RWPE2 (cell line): ENCODE measurements at regions not wholly inside any gene's neighbourhood (a gene's known extent, or its start where the extent isn't known, plus 50 kb on each side); places are given as distances from the start of the nearest gene placed in this dataset.

Source experiments
- ATAC-seq: fragments of 200-7000 bp; cut with Tn5 transposase; 3 replicates; pipeline ENCODE4 v1.9.1; 2021; ENCODE audit warnings: low read depth
- DNase-seq: peaks from one replicate; pipeline ENCODE4 v3.0.0-alpha.2; 2020; ENCODE audit warnings: low spot score
- H3K27ac ChIP-seq: fragments of 450-650 bp; 2 replicates; pipeline ENCODE4 v1.5.1; 2017; ENCODE audit warnings: mild to moderate bottlenecking; ENCODE audit not compliant: poor library complexity, severe bottlenecking
- H3K27me3 ChIP-seq: fragments of 250-450 bp; sonication (Bioruptor Pico); 2 replicates; pipeline ENCODE4 v1.5.1; 2021; ENCODE audit warnings: mild to moderate bottlenecking, moderate library complexity; ENCODE audit not compliant: insufficient read depth, poor library complexity, severe bottlenecking
- H3K36me3 ChIP-seq: fragments of 250-450 bp; sonication (Bioruptor Pico); 2 replicates; pipeline ENCODE4 v1.5.1; 2020; ENCODE audit warnings: low read depth, mild to moderate bottlenecking, moderate library complexity
- H3K4me1 ChIP-seq: fragments of 250-450 bp; sonication (Bioruptor Pico); 2 replicates; pipeline ENCODE4 v1.5.1; 2021; ENCODE audit warnings: mild to moderate bottlenecking, moderate library complexity; ENCODE audit not compliant: insufficient read depth, poor library complexity, severe bottlenecking
- H3K4me3 ChIP-seq: fragments of 250-450 bp; sonication (Bioruptor Pico); 2 replicates; pipeline ENCODE4 v1.5.1; 2021; ENCODE audit warnings: mild to moderate bottlenecking, moderate library complexity; ENCODE audit not compliant: severe bottlenecking
- H3K9me3 ChIP-seq: fragments of 250-450 bp; sonication (Bioruptor Pico); 2 replicates; pipeline ENCODE4 v1.5.1; 2021; ENCODE audit warnings: mild to moderate bottlenecking, moderate library complexity; ENCODE audit not compliant: severe bottlenecking
- TF ChIP-seq, protein P1 (sequence below): fragments of 450-650 bp; IDR thresholded peaks from one replicate; pipeline ENCODE4 v1.5.1; 2017; ENCODE audit warnings: mild to moderate bottlenecking, moderate library complexity; ENCODE audit not compliant: poor library complexity, severe bottlenecking

DNA sequence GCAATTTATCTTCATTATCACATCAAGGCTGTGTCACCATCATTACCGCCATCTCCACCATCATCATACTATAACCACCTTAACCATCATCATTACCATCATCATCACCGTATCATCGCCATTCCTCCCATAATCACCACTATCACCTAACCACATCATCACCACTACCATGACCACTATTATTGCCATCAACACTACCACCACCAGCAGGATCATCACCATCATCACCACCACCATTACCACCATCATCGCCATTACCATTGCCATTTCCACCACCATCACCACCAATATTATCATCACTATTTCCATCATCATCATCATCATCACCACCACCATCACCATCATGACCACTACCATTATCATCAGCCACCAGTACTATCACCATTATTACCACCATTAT, 314.4 kb downstream of the CYP26B1 start:
- Histone ChIP-seq H3K4me3 (no peak overlapping the region), H3K9me3 (no peaks in the 10 kb centered on the region), H3K36me3 (no peaks in the 10 kb centered on the region), H3K4me1 (peaks cover 4% of the 10 kb centered on the region), H3K27me3 (no peaks in the 10 kb centered on the region), H3K27ac (no peak overlapping the region)
- no peak for DNase-seq
- TF ChIP-seq, protein P1, sequence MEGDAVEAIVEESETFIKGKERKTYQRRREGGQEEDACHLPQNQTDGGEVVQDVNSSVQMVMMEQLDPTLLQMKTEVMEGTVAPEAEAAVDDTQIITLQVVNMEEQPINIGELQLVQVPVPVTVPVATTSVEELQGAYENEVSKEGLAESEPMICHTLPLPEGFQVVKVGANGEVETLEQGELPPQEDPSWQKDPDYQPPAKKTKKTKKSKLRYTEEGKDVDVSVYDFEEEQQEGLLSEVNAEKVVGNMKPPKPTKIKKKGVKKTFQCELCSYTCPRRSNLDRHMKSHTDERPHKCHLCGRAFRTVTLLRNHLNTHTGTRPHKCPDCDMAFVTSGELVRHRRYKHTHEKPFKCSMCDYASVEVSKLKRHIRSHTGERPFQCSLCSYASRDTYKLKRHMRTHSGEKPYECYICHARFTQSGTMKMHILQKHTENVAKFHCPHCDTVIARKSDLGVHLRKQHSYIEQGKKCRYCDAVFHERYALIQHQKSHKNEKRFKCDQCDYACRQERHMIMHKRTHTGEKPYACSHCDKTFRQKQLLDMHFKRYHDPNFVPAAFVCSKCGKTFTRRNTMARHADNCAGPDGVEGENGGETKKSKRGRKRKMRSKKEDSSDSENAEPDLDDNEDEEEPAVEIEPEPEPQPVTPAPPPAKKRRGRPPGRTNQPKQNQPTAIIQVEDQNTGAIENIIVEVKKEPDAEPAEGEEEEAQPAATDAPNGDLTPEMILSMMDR: no peak
- ATAC-seq: no peak

DNA sequence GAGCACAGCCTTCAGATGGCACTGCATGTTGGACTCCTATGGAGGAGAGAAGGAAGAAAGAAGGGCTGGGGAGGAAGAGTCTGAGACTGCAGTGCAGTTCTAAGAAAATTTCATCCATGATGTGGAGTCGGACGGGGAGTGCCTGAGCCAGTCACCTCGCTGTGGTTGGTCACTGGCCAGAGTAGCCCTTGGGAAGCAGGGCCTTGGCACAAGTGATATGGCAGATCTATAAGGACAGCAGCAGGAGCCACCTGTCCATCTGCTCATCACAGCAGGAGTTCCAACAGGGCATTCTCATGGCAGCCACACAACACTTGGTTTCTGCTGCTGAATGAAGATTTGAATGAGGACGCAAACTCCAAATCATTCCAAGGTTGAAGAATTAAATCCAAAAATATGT, 314.8 kb downstream of the CYP26B1 start:
- Histone ChIP-seq H3K4me1 (peaks cover 4% of the 10 kb centered on the region), H3K36me3 (no peaks in the 10 kb centered on the region), H3K4me3 (no peak overlapping the region), H3K9me3 (no peaks in the 10 kb centered on the region), H3K27ac (no peak overlapping the region), H3K27me3 (no peaks in the 10 kb centered on the region)
- ATAC-seq: no peak
- TF ChIP-seq, protein P1: no peak
- DNase-seq: no peak

DNA sequence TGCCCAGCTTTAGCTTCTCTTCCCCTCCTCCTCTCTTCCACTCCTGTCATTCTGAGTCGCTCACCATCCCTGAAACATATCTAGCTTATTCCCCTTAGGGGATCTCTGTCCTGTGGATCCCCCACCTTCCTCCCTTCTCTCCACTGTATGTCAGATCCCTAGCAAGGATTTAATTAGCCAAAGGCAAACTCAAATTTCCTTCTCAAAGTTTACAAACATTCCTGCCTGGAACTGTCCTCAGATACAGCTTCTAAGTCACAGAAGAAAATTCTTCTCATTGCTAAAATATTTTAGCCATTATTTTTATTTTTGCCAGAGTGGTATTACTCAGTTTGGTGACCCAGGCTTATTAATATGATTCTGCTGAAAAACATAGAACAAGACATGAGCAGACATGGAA, 315.3 kb downstream of the CYP26B1 start:
- DNase-seq: no peak
- TF ChIP-seq, protein P1: no peak
- H3K9me3 ChIP-seq: no peaks in the 10 kb centered on the region
- no peak overlapping the region for H3K27ac ChIP-seq
- H3K4me1 ChIP-seq: peaks cover 4% of the 10 kb centered on the region
- H3K27me3 ChIP-seq: no peaks in the 10 kb centered on the region
- H3K4me3 ChIP-seq: no peak overlapping the region
- ATAC-seq: no peak
- no peaks in the 10 kb centered on the region for H3K36me3 ChIP-seq

DNA sequence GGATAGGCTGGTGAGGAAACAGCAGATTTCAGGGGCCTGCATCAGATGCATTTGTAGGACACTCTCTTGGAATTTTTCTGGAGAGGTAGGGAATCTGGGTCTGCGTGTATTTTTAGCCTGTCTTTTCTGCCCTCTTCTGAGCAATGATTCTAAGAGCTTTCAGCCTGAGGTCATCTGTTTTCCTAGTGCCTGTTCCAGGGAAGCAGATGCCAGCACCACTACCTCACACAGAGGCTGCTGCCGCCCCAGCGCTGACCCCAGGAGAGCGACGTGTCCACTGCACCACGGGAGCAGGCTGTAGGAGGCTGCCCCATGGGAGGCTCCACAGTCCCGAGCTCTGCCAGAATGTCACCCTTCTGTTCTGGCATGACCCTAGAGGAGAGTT, 316.5 kb downstream of the CYP26B1 start:
- H3K27me3 ChIP-seq: no peaks in the 10 kb centered on the region
- DNase-seq (no peak), ATAC-seq (peak; percentile 53; the same call in 1 of the 3 replicates)
- no peaks in the 10 kb centered on the region for H3K9me3 ChIP-seq
- H3K27ac ChIP-seq: no peak overlapping the region
- peaks cover 4% of the 10 kb centered on the region for H3K4me1 ChIP-seq
- H3K36me3 ChIP-seq: no peaks in the 10 kb centered on the region
- TF ChIP-seq, protein P1: no peak
- H3K4me3 ChIP-seq: no peak overlapping the region

DNA sequence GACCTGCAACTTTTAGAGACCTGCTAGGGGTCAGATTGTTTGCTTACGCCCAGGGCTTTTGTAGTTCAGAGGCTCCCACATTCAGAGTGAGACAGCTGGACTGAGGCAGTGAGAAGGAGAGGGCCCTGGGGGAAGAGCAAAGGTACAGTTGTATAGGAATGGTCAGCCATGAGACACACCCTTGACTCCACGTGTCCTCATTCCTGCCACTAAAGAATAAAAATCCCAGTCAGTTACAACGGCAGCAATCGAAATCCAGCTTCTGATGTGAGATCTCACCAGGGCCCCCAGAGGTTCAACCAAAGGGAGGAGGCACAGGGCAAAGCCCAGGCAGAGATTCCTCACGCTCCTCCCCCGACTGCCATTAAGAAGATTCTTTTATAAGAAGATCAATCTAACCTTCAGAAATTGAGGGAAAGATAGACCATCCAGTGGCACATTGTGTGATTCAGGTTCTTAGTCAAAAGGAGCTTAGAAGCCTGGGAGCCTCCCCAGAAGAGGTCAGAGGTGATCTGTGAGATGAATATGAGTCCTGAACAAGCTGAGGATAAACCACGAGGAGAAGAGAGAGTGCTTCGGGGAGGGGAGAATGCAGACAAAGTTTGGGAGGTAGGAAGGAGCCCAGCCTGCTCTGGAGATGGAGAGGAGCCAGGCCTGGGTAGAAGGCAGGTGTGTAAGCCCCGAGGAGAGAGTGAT, 317.0 kb downstream of the CYP26B1 start:
- Histone ChIP-seq H3K4me1 (peaks cover 4% of the 10 kb centered on the region), H3K9me3 (no peaks in the 10 kb centered on the region), H3K27ac (no peak overlapping the region), H3K36me3 (no peaks in the 10 kb centered on the region), H3K27me3 (no peaks in the 10 kb centered on the region), H3K4me3 (no peak overlapping the region)
- TF ChIP-seq, protein P1: no peak
- ATAC-seq: no peak
- no peak for DNase-seq
